ENCODE measurements at regions not wholly inside any gene's neighbourhood (a gene's known extent, or its start where the extent isn't known, plus 50 kb on each side); places are given as distances from the start of the nearest gene placed in this dataset.

DNA sequence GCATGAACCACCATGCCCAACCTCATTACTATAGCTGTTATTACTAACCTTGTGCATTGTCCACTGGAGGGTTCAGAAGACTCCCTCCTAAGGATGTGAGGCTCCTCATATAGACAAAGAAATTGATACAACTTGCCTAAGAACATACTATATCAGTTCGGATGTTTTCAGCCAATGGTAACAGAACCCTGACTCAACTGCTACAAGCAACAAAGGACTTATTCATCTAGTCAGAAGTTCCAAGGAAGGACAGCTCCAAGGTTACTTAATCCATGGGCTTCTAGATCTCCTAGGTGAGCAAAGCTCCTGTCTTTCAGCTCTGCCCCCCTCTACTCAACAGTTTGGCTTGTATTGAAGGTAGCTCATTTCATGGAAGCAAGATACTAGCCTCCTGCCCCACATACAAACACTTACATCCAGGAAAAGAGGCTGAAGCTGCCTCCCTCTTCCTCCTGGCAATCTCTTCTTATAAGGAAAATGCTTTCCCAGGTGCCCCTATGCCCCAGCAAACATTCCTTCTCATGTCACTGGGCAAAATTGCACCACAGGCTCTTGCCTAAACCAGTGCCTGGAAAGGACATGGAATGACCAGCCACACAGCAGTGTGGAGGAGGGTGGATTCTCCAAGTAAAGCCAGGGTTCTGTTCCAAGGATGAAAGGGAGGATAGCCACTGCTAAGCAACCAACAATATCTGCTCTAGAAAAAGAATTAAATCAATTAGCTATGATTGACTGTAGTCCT, 497.8 kb downstream of the FOXO1 start:
- H2AFZ ChIP-seq (ENCODE audit: low read length): no peak overlapping the region
- H3K9me3 ChIP-seq (ENCODE audit: low read length): no peaks in the 10 kb centered on the region
- H3K27ac ChIP-seq (ENCODE audit: low read depth, low read length, poor library complexity, severe bottlenecking): no peak overlapping the region
- no peaks in the 10 kb centered on the region for H4K20me1 ChIP-seq (ENCODE audit: insufficient read depth, low read length)
- no peaks in the 10 kb centered on the region for H3K36me3 ChIP-seq (ENCODE audit: insufficient read depth, low read length)
- H3F3A ChIP-seq (ENCODE audit: insufficient read depth, low read length): no peaks in the 10 kb centered on the region
- no peak overlapping the region for H3K9ac ChIP-seq (ENCODE audit: low read length)
- H3K4me3 ChIP-seq (ENCODE audit: low read depth, low read length, poor library complexity, severe bottlenecking): no peak overlapping the region
- no peaks in the 10 kb centered on the region for H3K9me2 ChIP-seq (ENCODE audit: low read depth, low read length)
- no peaks in the 10 kb centered on the region for H3K27me3 ChIP-seq (ENCODE audit: insufficient read depth, low read length)
- H3K79me2 ChIP-seq (ENCODE audit: insufficient read depth, low read length): no peaks in the 10 kb centered on the region
- no peak overlapping the region for H3K4me2 ChIP-seq (ENCODE audit: low read length)
- no peak for TF ChIP-seq EZH2 (IDR thresholded peaks at IDR 0.05; ENCODE audit: borderline replicate concordance, low read length)
- TF ChIP-seq, protein P1, sequence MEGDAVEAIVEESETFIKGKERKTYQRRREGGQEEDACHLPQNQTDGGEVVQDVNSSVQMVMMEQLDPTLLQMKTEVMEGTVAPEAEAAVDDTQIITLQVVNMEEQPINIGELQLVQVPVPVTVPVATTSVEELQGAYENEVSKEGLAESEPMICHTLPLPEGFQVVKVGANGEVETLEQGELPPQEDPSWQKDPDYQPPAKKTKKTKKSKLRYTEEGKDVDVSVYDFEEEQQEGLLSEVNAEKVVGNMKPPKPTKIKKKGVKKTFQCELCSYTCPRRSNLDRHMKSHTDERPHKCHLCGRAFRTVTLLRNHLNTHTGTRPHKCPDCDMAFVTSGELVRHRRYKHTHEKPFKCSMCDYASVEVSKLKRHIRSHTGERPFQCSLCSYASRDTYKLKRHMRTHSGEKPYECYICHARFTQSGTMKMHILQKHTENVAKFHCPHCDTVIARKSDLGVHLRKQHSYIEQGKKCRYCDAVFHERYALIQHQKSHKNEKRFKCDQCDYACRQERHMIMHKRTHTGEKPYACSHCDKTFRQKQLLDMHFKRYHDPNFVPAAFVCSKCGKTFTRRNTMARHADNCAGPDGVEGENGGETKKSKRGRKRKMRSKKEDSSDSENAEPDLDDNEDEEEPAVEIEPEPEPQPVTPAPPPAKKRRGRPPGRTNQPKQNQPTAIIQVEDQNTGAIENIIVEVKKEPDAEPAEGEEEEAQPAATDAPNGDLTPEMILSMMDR (IDR thresholded peaks at IDR 0.05; ENCODE audit: low read length): no peak
- H3K4me1 ChIP-seq (ENCODE audit: insufficient read depth, low read length, severe bottlenecking): no peaks in the 10 kb centered on the region

DNA sequence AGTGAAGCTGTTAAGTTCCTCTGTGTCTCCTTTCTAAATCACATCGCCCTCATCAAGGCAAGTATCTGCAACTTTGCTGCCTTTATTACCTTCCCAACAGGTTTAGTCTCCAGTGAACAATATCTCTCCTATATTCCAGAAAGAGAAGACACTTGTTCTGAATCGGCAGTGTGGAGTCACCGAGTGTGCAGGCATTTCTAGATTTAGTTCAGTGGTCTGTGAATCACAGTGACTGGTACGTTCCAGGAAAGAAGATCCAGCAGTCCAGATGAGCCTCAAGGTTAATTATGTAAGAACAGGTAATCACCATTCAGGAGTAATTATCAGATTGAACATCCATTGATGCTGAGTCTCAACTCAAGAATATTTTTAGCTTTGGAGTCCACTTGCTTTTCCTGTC, 497.0 kb downstream of the FOXO1 start:
- Histone ChIP-seq H3K4me3 (ENCODE audit: low read depth, low read length, poor library complexity, severe bottlenecking) (no peak overlapping the region), H3K27me3 (ENCODE audit: insufficient read depth, low read length) (no peaks in the 10 kb centered on the region), H3K4me2 (ENCODE audit: low read length) (no peak overlapping the region), H3K9me3 (ENCODE audit: low read length) (no peaks in the 10 kb centered on the region), H3K9me2 (ENCODE audit: low read depth, low read length) (no peaks in the 10 kb centered on the region), H2AFZ (ENCODE audit: low read length) (no peak overlapping the region), H3K36me3 (ENCODE audit: insufficient read depth, low read length) (no peaks in the 10 kb centered on the region), H3K4me1 (ENCODE audit: insufficient read depth, low read length, severe bottlenecking) (no peaks in the 10 kb centered on the region), H3K79me2 (ENCODE audit: insufficient read depth, low read length) (no peaks in the 10 kb centered on the region), H3K9ac (ENCODE audit: low read length) (no peak overlapping the region), H4K20me1 (ENCODE audit: insufficient read depth, low read length) (no peaks in the 10 kb centered on the region), H3K27ac (ENCODE audit: low read depth, low read length, poor library complexity, severe bottlenecking) (no peak overlapping the region), H3F3A (ENCODE audit: insufficient read depth, low read length) (no peaks in the 10 kb centered on the region)
- TF ChIP-seq, protein P1 (IDR thresholded peaks at IDR 0.05; ENCODE audit: low read length): no peak

DNA sequence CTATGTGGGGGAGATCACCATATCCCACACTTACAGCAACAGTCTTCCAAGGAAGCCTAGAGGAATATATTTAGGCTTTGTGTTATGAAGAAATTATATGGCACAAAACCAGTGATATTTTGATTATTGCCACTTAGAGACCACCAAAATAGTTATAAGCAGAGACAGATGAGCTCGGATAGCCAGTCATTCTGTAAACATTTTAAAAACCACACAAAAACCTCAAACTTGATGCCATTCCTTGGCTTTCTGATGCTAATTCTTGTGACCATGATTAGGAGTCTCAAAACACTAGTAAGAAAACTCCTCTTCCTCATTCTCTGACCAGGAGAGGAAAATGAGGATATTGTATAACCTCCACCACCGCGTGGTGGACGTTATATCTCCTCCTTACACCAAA, 496.4 kb downstream of the FOXO1 start:
- Histone ChIP-seq H3K36me3 (ENCODE audit: insufficient read depth, low read length) (no peaks in the 10 kb centered on the region), H3K9me2 (ENCODE audit: low read depth, low read length) (no peaks in the 10 kb centered on the region), H3K4me1 (ENCODE audit: insufficient read depth, low read length, severe bottlenecking) (no peaks in the 10 kb centered on the region), H3F3A (ENCODE audit: insufficient read depth, low read length) (no peaks in the 10 kb centered on the region), H3K4me2 (ENCODE audit: low read length) (no peak overlapping the region), H3K9ac (ENCODE audit: low read length) (no peak overlapping the region), H3K4me3 (ENCODE audit: low read depth, low read length, poor library complexity, severe bottlenecking) (no peak overlapping the region), H3K27me3 (ENCODE audit: insufficient read depth, low read length) (no peaks in the 10 kb centered on the region), H4K20me1 (ENCODE audit: insufficient read depth, low read length) (no peaks in the 10 kb centered on the region), H3K27ac (ENCODE audit: low read depth, low read length, poor library complexity, severe bottlenecking) (no peak overlapping the region), H3K79me2 (ENCODE audit: insufficient read depth, low read length) (no peaks in the 10 kb centered on the region), H2AFZ (ENCODE audit: low read length) (no peak overlapping the region), H3K9me3 (ENCODE audit: low read length) (no peaks in the 10 kb centered on the region)
- no peak for TF ChIP-seq EZH2 (IDR thresholded peaks at IDR 0.05; ENCODE audit: borderline replicate concordance, low read length)
- TF ChIP-seq, protein P1 (IDR thresholded peaks at IDR 0.05; ENCODE audit: low read length): no peak
